H1 (cell line): ENCODE measurements at regions not wholly inside any gene's neighbourhood (a gene's known extent, or its start where the extent isn't known, plus 50 kb on each side); places are given as distances from the start of the nearest gene placed in this dataset.

Source experiments
- CTCF ChIA-PET: fragments of 300-600 bp; sonication (Branson Sonifier 250); formaldehyde crosslinking; loops from one replicate; lab custom pipeline; 2021; ENCODE audit not compliant: partially characterized antibody; lab: Charles Lee
- POLR2A ChIA-PET: fragments of 300-600 bp; sonication (Branson Sonifier 250); formaldehyde crosslinking; loops from one replicate; lab custom pipeline; 2021; ENCODE audit warnings: inconsistent platforms; ENCODE audit not compliant: partially characterized antibody; lab: Charles Lee
- DNase-seq, 2 experiments: peaks; one replicate each; pipeline versions ENCODE4 v3.0.0 to v3.0.0-alpha.2; 2010 to 2022; ENCODE audit warnings: low spot score in 2 of 2, low read depth in 1 of 2, mixed read lengths in 1 of 2
- FAIRE-seq: peaks from 2 replicates; lab custom pipeline; 2011; peaks lifted over from hg19 to GRCh38; lab: Jason Lieb, UNC
- H2AFZ ChIP-seq: 2 replicates; pipeline ENCODE4 v1.8.1; 2012; ENCODE audit warnings: low read length, inconsistent platforms
- H2AK5ac ChIP-seq: 2 replicates; pipeline ENCODE4 v1.6.1; 2013; ENCODE audit warnings: low read depth, low read length
- H2BK120ac ChIP-seq: replicated peaks from 2 replicates; pipeline ENCODE3; 2013; ENCODE audit warnings: low read depth, low read length, inconsistent platforms
- H2BK12ac ChIP-seq: 2 replicates; pipeline ENCODE4 v1.6.1; 2013; ENCODE audit warnings: low read depth, low read length
- H2BK15ac ChIP-seq: 2 replicates; pipeline ENCODE4 v1.6.1; 2013; ENCODE audit warnings: low read length
- H2BK20ac ChIP-seq: 2 replicates; pipeline ENCODE4 v1.6.1; 2013; ENCODE audit warnings: low read length
- H2BK5ac ChIP-seq: 2 replicates; pipeline ENCODE4 v1.6.1; 2013; ENCODE audit warnings: low read depth, low read length
- H3K14ac ChIP-seq: 2 replicates; pipeline ENCODE4 v1.6.1; 2013; ENCODE audit warnings: inconsistent platforms; ENCODE audit not compliant: insufficient read length
- H3K18ac ChIP-seq: 2 replicates; pipeline ENCODE4 v1.6.1; 2013; ENCODE audit warnings: low read length; ENCODE audit errors: extremely low read depth
- H3K23ac ChIP-seq: 2 replicates; pipeline ENCODE4 v1.6.1; 2013; ENCODE audit warnings: inconsistent platforms; ENCODE audit not compliant: insufficient read length
- H3K23me2 ChIP-seq: 2 replicates; pipeline ENCODE4 v1.6.1; 2013; ENCODE audit warnings: low read depth, low read length
- H3K27ac ChIP-seq: 2 replicates; pipeline ENCODE4 v1.6.1; 2011; ENCODE audit warnings: low read depth, low read length, inconsistent platforms
- H3K27me3 ChIP-seq, 4 experiments: replicated peaks in 1 of 4; 1 replicate in 1 of 4; 2 replicates in 3 of 4; pipeline versions ENCODE4 v1.6.1 to v1.8.1; 2011 to 2013; ENCODE audit warnings: low read length in 3 of 4, mild to moderate bottlenecking in 3 of 4, inconsistent platforms in 2 of 4, mixed read lengths in 2 of 4, moderate library complexity in 1 of 4; ENCODE audit not compliant: control insufficient read depth in 3 of 4, insufficient read depth in 3 of 4; ENCODE audit errors: extremely low read depth in 1 of 4
- H3K36me3 ChIP-seq, 4 experiments: 2 replicates each; pipeline versions ENCODE4 v1.6.1 to v1.8.1; 2011 to 2013; ENCODE audit warnings: mild to moderate bottlenecking in 4 of 4, low read length in 3 of 4, moderate library complexity in 2 of 4, control low read depth in 1 of 4, inconsistent platforms in 1 of 4; ENCODE audit not compliant: insufficient read depth in 4 of 4, control insufficient read depth in 2 of 4
- H3K4ac ChIP-seq: replicated peaks from 2 replicates; pipeline ENCODE3; 2013; ENCODE audit warnings: low read length, low read depth, mixed read lengths, inconsistent platforms; ENCODE audit not compliant: insufficient read length
- H3K4me1 ChIP-seq, 4 experiments: replicated peaks in 1 of 4; 1 replicate in 1 of 4; 2 replicates in 3 of 4; pipeline versions ENCODE4 v1.6.1 to v1.8.1; 2011 to 2013; ENCODE audit warnings: low read length in 3 of 4, inconsistent platforms in 2 of 4, mixed read lengths in 1 of 4; ENCODE audit not compliant: insufficient read depth in 4 of 4, control insufficient read depth in 3 of 4
- H3K4me2 ChIP-seq, 2 experiments: 2 replicates each; pipeline versions ENCODE4 v1.6.1 to v1.8.1; 2011 to 2013; ENCODE audit warnings: low read depth in 2 of 2, low read length in 2 of 2, control low read depth in 1 of 2, inconsistent platforms in 1 of 2, mild to moderate bottlenecking in 1 of 2; ENCODE audit not compliant: insufficient read depth in 1 of 2
- H3K4me3 ChIP-seq, 4 experiments: fragments of 200-600, 300-600 bp in 1 of 4; sonication (generic), shearing (Covaris generic), sonication (Bioruptor Twin) in 1 of 4; 2 replicates each; pipeline versions ENCODE4 v1.5.1 to v1.8.1; 2011 to 2016; ENCODE audit warnings: low read length in 4 of 4, low read depth in 3 of 4, control low read depth in 2 of 4, inconsistent platforms in 2 of 4, mild to moderate bottlenecking in 2 of 4, mixed read lengths in 1 of 4, moderate library complexity in 1 of 4; ENCODE audit not compliant: insufficient read depth in 2 of 4; ENCODE audit errors: extremely low read depth in 1 of 4
- H3K56ac ChIP-seq: replicated peaks from 2 replicates; pipeline ENCODE3; 2013; ENCODE audit warnings: low read depth, mild to moderate bottlenecking, mixed read lengths, low read length, inconsistent platforms; ENCODE audit not compliant: insufficient read length
- H3K79me1 ChIP-seq: 2 replicates; pipeline ENCODE4 v1.6.1; 2013; ENCODE audit warnings: low read depth, low read length, control low read depth
- H3K79me2 ChIP-seq, 2 experiments: 2 replicates each; pipeline versions ENCODE4 v1.6.1 to v1.8.1; 2012 to 2013; ENCODE audit warnings: low read length in 2 of 2, mild to moderate bottlenecking in 2 of 2, inconsistent platforms in 1 of 2; ENCODE audit not compliant: insufficient read depth in 2 of 2, control insufficient read depth in 1 of 2
- H3K9ac ChIP-seq, 4 experiments: replicated peaks in 1 of 4; 1 replicate in 1 of 4; 2 replicates in 3 of 4; pipeline versions ENCODE4 v1.6.1 to v1.8.1; 2011 to 2013; ENCODE audit warnings: low read depth in 3 of 4, low read length in 3 of 4, control low read depth in 2 of 4, mild to moderate bottlenecking in 2 of 4, moderate library complexity in 2 of 4, inconsistent platforms in 1 of 4; ENCODE audit errors: extremely low read depth in 1 of 4
- H3K9me3 ChIP-seq, 2 experiments: 2 replicates each; pipeline versions ENCODE4 v1.6.1 to v1.8.1; 2012 to 2013; ENCODE audit warnings: mild to moderate bottlenecking in 2 of 2, moderate library complexity in 2 of 2, control low read depth in 1 of 2, inconsistent platforms in 1 of 2, low read depth in 1 of 2, low read length in 1 of 2, mixed read lengths in 1 of 2; ENCODE audit not compliant: insufficient read depth in 2 of 2
- H4K20me1 ChIP-seq, 2 experiments: replicated peaks in 1 of 2; 2 replicates each; pipeline versions ENCODE3 to v1.8.1; 2011 to 2013; ENCODE audit warnings: inconsistent platforms in 2 of 2, low read length in 2 of 2, mild to moderate bottlenecking in 1 of 2; ENCODE audit not compliant: insufficient read depth in 2 of 2, control insufficient read depth in 1 of 2
- H4K5ac ChIP-seq: 2 replicates; pipeline ENCODE4 v1.6.1; 2013; ENCODE audit warnings: low read length, low read depth, mixed read lengths, inconsistent platforms; ENCODE audit not compliant: insufficient read length
- H4K8ac ChIP-seq: 2 replicates; pipeline ENCODE4 v1.8.0; 2013; ENCODE audit warnings: mild to moderate bottlenecking, moderate library complexity, low read length, inconsistent platforms; ENCODE audit not compliant: insufficient read depth; ENCODE audit errors: extremely low read depth
- H4K91ac ChIP-seq: replicated peaks from 2 replicates; pipeline ENCODE3; 2013; ENCODE audit warnings: low read length, mixed read lengths, inconsistent platforms; ENCODE audit not compliant: insufficient read length
- CHD2 ChIP-seq: IDR thresholded peaks from 2 replicates; pipeline ENCODE4 v1.6.1; 2012; ENCODE audit warnings: low read length, improper control_type of control experiment
- EZH2 ChIP-seq: fragments of 200-600 bp; sonication (generic); IDR thresholded peaks from 2 replicates; pipeline ENCODE4 v1.7.1; 2012; ENCODE audit warnings: low read depth, mild to moderate bottlenecking, moderate library complexity, low read length, inconsistent platforms; ENCODE audit not compliant: severe bottlenecking
- KDM4A ChIP-seq: IDR thresholded peaks from one replicate; pipeline ENCODE4 v1.7.1; 2012; ENCODE audit warnings: low read depth, mild to moderate bottlenecking, moderate library complexity, low read length, inconsistent platforms; ENCODE audit not compliant: severe bottlenecking
- MAFK ChIP-seq: IDR thresholded peaks from 2 replicates; pipeline ENCODE4 v1.6.1; 2012; ENCODE audit warnings: low read depth, mild to moderate bottlenecking, improper control_type of control experiment, low read length
- RBBP5 ChIP-seq: IDR thresholded peaks from 2 replicates; pipeline ENCODE4 v1.7.1; 2012; ENCODE audit warnings: low read depth, mild to moderate bottlenecking, inconsistent platforms, low read length, moderate library complexity, borderline replicate concordance
- RFX5 ChIP-seq: IDR thresholded peaks from 2 replicates; pipeline ENCODE4 v1.6.1; 2011; ENCODE audit warnings: low read depth, low read length, improper control_type of control experiment, borderline replicate concordance
- RNF2 ChIP-seq: fragments of 200-900, 300-1000 bp; sonication (generic); IDR thresholded peaks from 2 replicates; pipeline ENCODE4 v1.7.1; 2016; ENCODE audit warnings: borderline replicate concordance, low read depth, mild to moderate bottlenecking, antibody characterized with exemption, low read length; ENCODE audit not compliant: poor library complexity, severe bottlenecking; ENCODE audit errors: missing control alignments
- SIX5 ChIP-seq: IDR thresholded peaks from 2 replicates; pipeline ENCODE4 v1.6.1; 2011; ENCODE audit warnings: mild to moderate bottlenecking, low read depth, low read length
- SP1 ChIP-seq: IDR thresholded peaks from 2 replicates; pipeline ENCODE4 v1.6.1; 2011; ENCODE audit warnings: low read depth, low read length
- SRF ChIP-seq: IDR thresholded peaks from 2 replicates; pipeline ENCODE4 v1.6.1; 2011; ENCODE audit warnings: mild to moderate bottlenecking, low read depth, low read length, moderate library complexity
- TAF1 ChIP-seq: IDR thresholded peaks from 2 replicates; pipeline ENCODE4 v1.6.1; 2011; ENCODE audit warnings: mild to moderate bottlenecking, low read depth, low read length
- TAF7 ChIP-seq: optimal IDR thresholded peaks from 2 replicates; pipeline ENCODE3; 2011; ENCODE audit warnings: low read depth, mild to moderate bottlenecking, inconsistent platforms, low read length, moderate library complexity, borderline replicate concordance
- TEAD4 ChIP-seq: IDR thresholded peaks from 2 replicates; pipeline ENCODE4 v1.6.1; 2012; ENCODE audit warnings: low read depth, low read length, inconsistent platforms, mixed read lengths
- WGBS, 2 experiments: shearing (Covaris generic) in 1 of 2; methylation state at CpG; one replicate each; pipeline versions ENCODE4 v1.1.6 to v1.1.7; 2013 to 2015; ENCODE audit warnings: low lambda C conversion rate in 2 of 2, mixed read lengths in 2 of 2, inconsistent platforms in 1 of 2, low coverage in 1 of 2, missing lambda C conversion rate in 1 of 2; ENCODE audit not compliant: insufficient replicate concordance in 2 of 2, insufficient coverage in 1 of 2, insufficient read length in 1 of 2; ENCODE audit errors: extremely low coverage in 1 of 2, missing lambda C conversion rate in 1 of 2; 5-methylcytosine and 5-hydroxymethylcytosine counted together
- TF ChIP-seq, protein P1 (sequence below): IDR thresholded peaks from 2 replicates; pipeline ENCODE4 v1.6.1; 2011; ENCODE audit warnings: low read length, improper control_type of control experiment

DNA sequence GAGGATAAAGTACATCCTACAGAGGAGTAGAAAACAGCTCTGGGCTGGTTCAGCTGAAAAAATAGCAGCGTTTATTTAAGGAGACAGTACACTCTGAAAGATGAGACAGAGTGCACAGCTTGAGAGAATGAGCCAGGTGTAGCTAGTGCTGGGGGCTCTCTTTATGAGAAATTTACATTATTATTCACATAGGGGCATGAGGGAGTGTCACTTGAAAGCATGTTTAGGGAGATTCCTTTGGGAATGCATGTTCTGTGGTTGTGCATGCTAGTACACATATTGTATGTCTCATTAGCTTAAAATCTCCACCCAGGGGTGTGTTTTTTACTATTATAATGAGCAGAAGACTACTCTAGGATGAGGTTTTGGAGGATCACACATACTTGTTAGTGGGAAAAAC, 1224.4 kb downstream of the REEP3 start:
- TF ChIP-seq RBBP5 (no peak), RFX5 (no peak), CHD2 (no peak), TAF7 (no peak), KDM4A (no peak), MAFK (no peak), TAF1 (no peak), SIX5 (no peak), SP1 (no peak), SRF (no peak), RNF2 (no peak), TEAD4 (no peak), EZH2 (no peak)
- TF ChIP-seq, protein P1, sequence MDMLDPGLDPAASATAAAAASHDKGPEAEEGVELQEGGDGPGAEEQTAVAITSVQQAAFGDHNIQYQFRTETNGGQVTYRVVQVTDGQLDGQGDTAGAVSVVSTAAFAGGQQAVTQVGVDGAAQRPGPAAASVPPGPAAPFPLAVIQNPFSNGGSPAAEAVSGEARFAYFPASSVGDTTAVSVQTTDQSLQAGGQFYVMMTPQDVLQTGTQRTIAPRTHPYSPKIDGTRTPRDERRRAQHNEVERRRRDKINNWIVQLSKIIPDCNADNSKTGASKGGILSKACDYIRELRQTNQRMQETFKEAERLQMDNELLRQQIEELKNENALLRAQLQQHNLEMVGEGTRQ, result no peak
- TF ChIP-seq, all 59 proteins: peak for 0
- no peak overlapping the region for H2AK5ac ChIP-seq
- H2BK15ac ChIP-seq, result no peak overlapping the region
- no peaks in the 10 kb centered on the region for H3K36me3 ChIP-seq
- no peaks in the 10 kb centered on the region for H3K79me1 ChIP-seq
- no peak overlapping the region for H3K14ac ChIP-seq
- no peak overlapping the region for H4K8ac ChIP-seq
- no peaks in the 10 kb centered on the region for H3K4me1 ChIP-seq
- no peak overlapping the region for H2BK12ac ChIP-seq
- no peak overlapping the region for H4K5ac ChIP-seq
- ChIA-PET CTCF (no interaction called here), POLR2A (no interaction called here)
- H4K91ac ChIP-seq, result no peak overlapping the region
- H4K20me1 ChIP-seq, result no peaks in the 10 kb centered on the region
- H3K9ac ChIP-seq, result no peak overlapping the region
- no peak overlapping the region for H3K4me2 ChIP-seq
- no peaks in the 10 kb centered on the region for H3K9me3 ChIP-seq
- WGBS, 2 experiments, result 94% methylated on average over 1 of the region's 1 CpG; no CpG with 5 or more reads in 1 of the 2 experiments
- no peak overlapping the region for H2BK20ac ChIP-seq
- no peak overlapping the region for H3K23ac ChIP-seq
- H3K18ac ChIP-seq, result no peak overlapping the region
- no peak overlapping the region for H3K56ac ChIP-seq
- no peak overlapping the region for H3K27ac ChIP-seq
- no peaks in the 10 kb centered on the region for H3K27me3 ChIP-seq
- no peak overlapping the region for H2BK5ac ChIP-seq
- H3K4me3 ChIP-seq, result no peak overlapping the region
- no peak overlapping the region for H2BK120ac ChIP-seq
- no peak for FAIRE-seq
- no peaks in the 10 kb centered on the region for H3K79me2 ChIP-seq
- no peak overlapping the region for H3K4ac ChIP-seq
- no peak for DNase-seq
- H2AFZ ChIP-seq, result no peak overlapping the region
- H3K23me2 ChIP-seq, result no peaks in the 10 kb centered on the region; the same call in 1 of the 2 replicates
